ENCODE measurements at regions not wholly inside any gene's neighbourhood (a gene's known extent, or its start where the extent isn't known, plus 50 kb on each side); places are given as distances from the start of the nearest gene placed in this dataset.

DNA sequence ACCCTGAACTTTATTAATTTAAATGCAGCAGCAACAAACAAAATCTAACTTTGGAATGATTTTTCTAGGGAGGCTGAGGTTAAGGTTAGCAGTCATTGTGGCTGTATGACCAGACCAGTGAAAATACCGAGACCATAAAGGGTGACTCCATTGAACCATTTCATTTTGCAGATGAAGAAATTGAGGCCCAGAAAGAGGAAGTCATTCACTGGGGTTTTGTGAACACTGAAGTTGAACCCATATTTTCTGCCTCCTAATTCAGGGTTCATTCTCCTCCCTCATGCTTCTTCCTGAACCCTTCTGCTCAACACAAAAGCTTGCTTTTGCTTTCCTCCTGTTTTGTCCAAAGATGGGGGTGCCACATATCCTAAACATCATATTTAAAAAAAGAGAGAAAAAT is 65.8 kb upstream of the PLCL2 start:
- H3K36me3 ChIP-seq (ENCODE audit: insufficient read depth, low read length): no peaks in the 10 kb centered on the region

DNA sequence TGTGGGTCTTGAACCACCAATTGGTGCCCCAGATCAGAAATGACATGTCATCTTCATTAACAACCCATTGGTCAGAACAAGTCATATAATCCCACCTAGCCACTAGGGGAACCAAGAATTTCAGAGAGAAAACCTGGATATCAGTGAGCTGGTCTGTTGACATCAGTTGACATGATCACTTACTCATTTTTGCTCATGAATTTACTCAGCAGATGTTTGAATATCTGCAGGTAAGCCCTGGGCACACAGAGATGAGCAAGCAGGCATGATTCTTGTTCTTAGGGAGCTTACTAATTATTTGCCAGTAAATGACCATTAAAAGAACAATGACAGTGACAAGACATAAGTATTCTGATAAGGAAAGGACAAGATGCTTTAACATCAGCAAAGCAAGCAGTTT is 64.3 kb upstream of the PLCL2 start:
- Histone ChIP-seq H2AFZ (ENCODE audit: low read length, unreplicated experiment) (no peak overlapping the region), H3K4me3 (ENCODE audit: low read depth, low read length) (no peak overlapping the region)

More for the DNA sequence above, 65.8 kb upstream of the PLCL2 start:
- H2AFZ ChIP-seq (ENCODE audit: low read length, unreplicated experiment): no peak overlapping the region
- no peaks in the 10 kb centered on the region for H3K27me3 ChIP-seq (ENCODE audit: insufficient read depth, low read length)
- H3K4me1 ChIP-seq (ENCODE audit: control insufficient read depth, insufficient read depth, low read length, unreplicated experiment): no peaks in the 10 kb centered on the region
- no peaks in the 10 kb centered on the region for H3K79me2 ChIP-seq (ENCODE audit: control insufficient read depth, insufficient read depth, low read length, unreplicated experiment)
- H3K27ac ChIP-seq (ENCODE audit: low read depth, low read length): no peak overlapping the region
- H3K4me3 ChIP-seq (ENCODE audit: low read depth, low read length): no peak overlapping the region

DNA sequence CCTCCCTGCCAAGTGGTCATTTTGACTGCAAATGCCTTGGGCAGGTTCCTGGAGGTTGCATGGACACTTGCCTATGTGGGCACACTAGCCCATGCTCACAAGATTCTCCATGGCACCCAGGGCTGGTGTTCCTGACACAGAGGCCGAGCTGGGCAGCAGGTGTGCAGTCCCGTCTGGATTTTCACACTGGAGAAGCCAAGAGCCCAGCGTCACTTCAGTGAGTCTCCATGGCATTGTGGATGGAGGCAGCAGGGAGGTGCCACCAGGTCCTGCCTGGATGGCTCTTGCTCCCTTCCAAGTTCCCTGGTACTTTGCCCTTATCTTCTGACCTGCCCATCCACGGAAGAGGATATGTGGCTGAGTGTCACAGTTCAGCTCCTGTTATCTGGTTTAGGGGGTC is 63.7 kb upstream of the PLCL2 start:
- H3K79me2 ChIP-seq (ENCODE audit: control insufficient read depth, insufficient read depth, low read length, unreplicated experiment): no peaks in the 10 kb centered on the region
- no peaks in the 10 kb centered on the region for H3K27me3 ChIP-seq (ENCODE audit: insufficient read depth, low read length)
- no peak overlapping the region for H3K27ac ChIP-seq (ENCODE audit: low read depth, low read length)
- H2AFZ ChIP-seq (ENCODE audit: low read length, unreplicated experiment): no peak overlapping the region
- H3K4me3 ChIP-seq (ENCODE audit: low read depth, low read length): no peak overlapping the region
- no peaks in the 10 kb centered on the region for H3K36me3 ChIP-seq (ENCODE audit: insufficient read depth, low read length)
- H3K4me1 ChIP-seq (ENCODE audit: control insufficient read depth, insufficient read depth, low read length, unreplicated experiment): no peaks in the 10 kb centered on the region

More for the DNA sequence above, 64.3 kb upstream of the PLCL2 start:
- Histone ChIP-seq H3K27me3 (ENCODE audit: insufficient read depth, low read length) (no peaks in the 10 kb centered on the region), H3K79me2 (ENCODE audit: control insufficient read depth, insufficient read depth, low read length, unreplicated experiment) (no peaks in the 10 kb centered on the region), H3K36me3 (ENCODE audit: insufficient read depth, low read length) (no peaks in the 10 kb centered on the region), H3K27ac (ENCODE audit: low read depth, low read length) (no peak overlapping the region), H3K4me1 (ENCODE audit: control insufficient read depth, insufficient read depth, low read length, unreplicated experiment) (no peaks in the 10 kb centered on the region)

- Histone ChIP-seq H3K4me3 (ENCODE audit: low read depth, low read length) (no peak overlapping the region), H3K36me3 (ENCODE audit: insufficient read depth, low read length) (no peaks in the 10 kb centered on the region), H3K79me2 (ENCODE audit: control insufficient read depth, insufficient read depth, low read length, unreplicated experiment) (no peaks in the 10 kb centered on the region), H3K27ac (ENCODE audit: low read depth, low read length) (no peak overlapping the region), H3K4me1 (ENCODE audit: control insufficient read depth, insufficient read depth, low read length, unreplicated experiment) (no peaks in the 10 kb centered on the region), H3K27me3 (ENCODE audit: insufficient read depth, low read length) (no peaks in the 10 kb centered on the region), H2AFZ (ENCODE audit: low read length, unreplicated experiment) (no peak overlapping the region)
Measured at GRCh38 chr3:16824081-16824696, 60.6 kb upstream of the PLCL2 start.

DNA sequence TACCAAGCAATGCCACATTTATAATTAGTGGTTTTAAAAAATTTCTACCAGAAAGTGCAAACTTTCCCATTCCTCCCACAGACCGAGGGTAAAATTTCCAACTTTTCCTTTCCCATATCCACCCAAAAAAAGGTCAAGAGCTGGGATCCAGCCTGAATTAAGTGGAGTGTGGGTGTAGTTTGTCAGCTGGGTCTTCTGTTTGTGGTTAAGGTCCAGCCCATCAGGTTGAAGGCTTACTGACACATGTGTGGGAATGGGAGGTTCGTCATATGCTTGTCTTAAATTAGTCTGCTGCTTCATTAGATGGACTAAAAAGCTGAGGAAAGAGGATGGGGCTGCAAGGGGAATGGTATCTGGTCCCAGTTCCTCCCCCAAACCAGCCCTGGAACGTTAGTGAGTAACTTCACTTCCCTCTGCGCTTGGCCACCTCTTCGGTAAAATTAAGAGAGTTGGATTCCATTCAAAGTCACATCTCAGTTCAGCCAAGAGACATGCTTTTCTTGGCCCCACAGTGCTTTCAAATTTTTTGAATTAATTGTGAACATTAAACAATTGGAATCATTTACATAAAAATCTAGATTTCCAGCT is 59.0 kb upstream of the PLCL2 start:
- no peak overlapping the region for H2AFZ ChIP-seq (ENCODE audit: low read length, unreplicated experiment)
- no peaks in the 10 kb centered on the region for H3K36me3 ChIP-seq (ENCODE audit: insufficient read depth, low read length)
- H3K27ac ChIP-seq (ENCODE audit: low read depth, low read length): no peak overlapping the region

DNA sequence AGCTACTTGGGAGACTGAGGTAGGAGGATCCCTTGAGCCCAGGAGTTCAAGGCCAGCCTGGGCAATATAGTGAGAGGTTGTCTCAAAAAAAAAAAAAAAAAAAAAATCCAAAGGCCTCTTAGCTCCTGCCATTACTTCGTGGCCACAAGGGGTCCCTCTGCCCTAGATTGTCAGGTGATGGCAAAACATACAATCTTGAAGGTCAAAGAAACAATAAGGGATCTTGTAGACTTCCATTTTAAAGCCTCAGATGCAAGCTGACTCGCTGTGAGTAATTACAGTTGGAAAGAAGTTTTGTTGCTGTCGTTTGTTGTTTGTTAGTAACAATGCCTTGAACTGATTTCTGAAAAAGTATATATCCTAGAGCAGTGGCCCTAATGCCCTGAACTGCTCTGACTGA is 55.9 kb upstream of the PLCL2 start:
- no peaks in the 10 kb centered on the region for H3K27me3 ChIP-seq (ENCODE audit: insufficient read depth, low read length)
- H3K79me2 ChIP-seq (ENCODE audit: control insufficient read depth, insufficient read depth, low read length, unreplicated experiment): no peaks in the 10 kb centered on the region
- peak overlapping the region; percentile 15; the same call in 1 of the 2 replicates for H3K27ac ChIP-seq (ENCODE audit: low read depth, low read length)
- no peaks in the 10 kb centered on the region for H3K36me3 ChIP-seq (ENCODE audit: insufficient read depth, low read length)
- no peak overlapping the region for H3K4me3 ChIP-seq (ENCODE audit: low read depth, low read length)
- H2AFZ ChIP-seq (ENCODE audit: low read length, unreplicated experiment): no peak overlapping the region
- no peaks in the 10 kb centered on the region for H3K4me1 ChIP-seq (ENCODE audit: control insufficient read depth, insufficient read depth, low read length, unreplicated experiment)

More for the DNA sequence above, 59.0 kb upstream of the PLCL2 start:
- Histone ChIP-seq H3K4me3 (ENCODE audit: low read depth, low read length) (no peak overlapping the region), H3K27me3 (ENCODE audit: insufficient read depth, low read length) (no peaks in the 10 kb centered on the region), H3K79me2 (ENCODE audit: control insufficient read depth, insufficient read depth, low read length, unreplicated experiment) (no peaks in the 10 kb centered on the region), H3K4me1 (ENCODE audit: control insufficient read depth, insufficient read depth, low read length, unreplicated experiment) (no peaks in the 10 kb centered on the region)

DNA sequence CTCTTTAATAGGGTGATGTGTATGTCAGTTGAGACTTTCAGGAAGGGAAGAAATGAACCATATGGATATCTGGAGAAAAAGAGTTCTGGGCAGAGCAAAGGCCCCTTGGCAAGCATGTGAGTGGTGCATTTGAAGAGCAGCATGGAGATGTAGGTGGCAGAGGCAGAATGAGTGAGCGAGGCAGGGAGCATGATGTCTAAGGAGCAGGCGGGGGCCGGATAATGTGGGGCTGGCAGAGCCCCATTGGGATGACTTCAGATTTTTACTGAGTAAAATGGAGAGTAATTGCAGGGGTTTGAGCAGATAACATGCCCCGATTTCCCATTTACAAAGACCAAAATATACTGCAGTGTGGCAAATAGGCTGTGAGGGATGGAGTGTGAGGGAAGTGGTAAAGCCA is 52.9 kb upstream of the PLCL2 start:
- no peak overlapping the region for H3K4me3 ChIP-seq (ENCODE audit: low read depth, low read length)
- H3K27me3 ChIP-seq (ENCODE audit: insufficient read depth, low read length): no peaks in the 10 kb centered on the region
- no peaks in the 10 kb centered on the region for H3K36me3 ChIP-seq (ENCODE audit: insufficient read depth, low read length)
- no peaks in the 10 kb centered on the region for H3K79me2 ChIP-seq (ENCODE audit: control insufficient read depth, insufficient read depth, low read length, unreplicated experiment)
- H2AFZ ChIP-seq (ENCODE audit: low read length, unreplicated experiment): no peak overlapping the region
- H3K27ac ChIP-seq (ENCODE audit: low read depth, low read length): no peak overlapping the region
- no peaks in the 10 kb centered on the region for H3K4me1 ChIP-seq (ENCODE audit: control insufficient read depth, insufficient read depth, low read length, unreplicated experiment)

GRCh38 chr3:16834214-16834613 is 50.5 kb upstream of the PLCL2 start:
- Histone ChIP-seq H3K36me3 (ENCODE audit: insufficient read depth, low read length) (no peaks in the 10 kb centered on the region), H3K27me3 (ENCODE audit: insufficient read depth, low read length) (no peaks in the 10 kb centered on the region), H2AFZ (ENCODE audit: low read length, unreplicated experiment) (no peak overlapping the region), H3K27ac (ENCODE audit: low read depth, low read length) (no peak overlapping the region), H3K4me3 (ENCODE audit: low read depth, low read length) (no peak overlapping the region), H3K4me1 (ENCODE audit: control insufficient read depth, insufficient read depth, low read length, unreplicated experiment) (no peaks in the 10 kb centered on the region), H3K79me2 (ENCODE audit: control insufficient read depth, insufficient read depth, low read length, unreplicated experiment) (no peaks in the 10 kb centered on the region)

GRCh38 chr3:16834753-16835152 is 50.0 kb upstream of the PLCL2 start:
- Histone ChIP-seq H3K27me3 (ENCODE audit: insufficient read depth, low read length) (no peaks in the 10 kb centered on the region), H3K79me2 (ENCODE audit: control insufficient read depth, insufficient read depth, low read length, unreplicated experiment) (no peaks in the 10 kb centered on the region), H3K4me3 (ENCODE audit: low read depth, low read length) (no peak overlapping the region), H2AFZ (ENCODE audit: low read length, unreplicated experiment) (no peak overlapping the region), H3K36me3 (ENCODE audit: insufficient read depth, low read length) (no peaks in the 10 kb centered on the region), H3K4me1 (ENCODE audit: control insufficient read depth, insufficient read depth, low read length, unreplicated experiment) (peaks cover 1% of the 10 kb centered on the region), H3K27ac (ENCODE audit: low read depth, low read length) (no peak overlapping the region)

All from ACC112 (cell line).